Common myeloid progenitor, CD34-positive (primary cell): ENCODE measurements at regions not wholly inside any gene's neighbourhood (a gene's known extent, or its start where the extent isn't known, plus 50 kb on each side); places are given as distances from the start of the nearest gene placed in this dataset.
"Not testable (repeated sequence)": the region's sequence is repeated elsewhere in the genome, so short reads cannot be mapped to it uniquely, and the experiment has no call there.

Experiments used
- CTCF ChIA-PET: fragments of 350-600 bp; sonication (Branson Sonifier 250); formaldehyde crosslinking; loops from one replicate; lab custom pipeline; 2021; ENCODE audit warnings: antibody characterized with exemption; lab: Charles Lee
- POLR2A ChIA-PET: fragments of 350-600 bp; sonication (Branson Sonifier 250); formaldehyde crosslinking; loops from one replicate; lab custom pipeline; 2021; ENCODE audit warnings: antibody characterized with exemption; lab: Charles Lee
- DNase-seq, 3 donors: peaks; one replicate each; pipeline versions ENCODE4 v3.0.0 to v3.0.0-alpha.2; 2013
- H3K27ac ChIP-seq, 2 experiments: 1 replicate in 1 of 2; 2 replicates in 1 of 2; pipeline ENCODE4 v1.7.0; 2013; ENCODE audit warnings: inconsistent platforms in 2 of 2, low read length in 2 of 2, mild to moderate bottlenecking in 2 of 2, low read depth in 1 of 2, moderate library complexity in 1 of 2; ENCODE audit not compliant: severe bottlenecking in 2 of 2, insufficient read depth in 1 of 2, poor library complexity in 1 of 2
- H3K27me3 ChIP-seq, 5 experiments: replicated peaks in 2 of 5; 1 replicate in 3 of 5; 2 replicates in 2 of 5; pipeline versions ENCODE4 v1.6.1 to v1.7.0; 2013; ENCODE audit warnings: low read length in 4 of 5, mild to moderate bottlenecking in 2 of 5, moderate library complexity in 2 of 5, inconsistent platforms in 1 of 5; ENCODE audit not compliant: insufficient read depth in 5 of 5, control insufficient read depth in 4 of 5
- H3K36me3 ChIP-seq, 4 experiments: 1 replicate in 2 of 4; 2 replicates in 2 of 4; pipeline versions ENCODE4 v1.6.1 to v1.7.0; 2013; ENCODE audit warnings: low read length in 3 of 4, control low read depth in 1 of 4, mild to moderate bottlenecking in 1 of 4; ENCODE audit not compliant: control insufficient read depth in 4 of 4, insufficient read depth in 4 of 4
- H3K4me1 ChIP-seq, 4 experiments: 1 replicate in 3 of 4; 2 replicates in 1 of 4; pipeline versions ENCODE4 v1.6.1 to v1.7.1; 2013; ENCODE audit warnings: low read length in 3 of 4, mild to moderate bottlenecking in 3 of 4, control low read depth in 1 of 4, inconsistent platforms in 1 of 4, moderate library complexity in 1 of 4; ENCODE audit not compliant: control insufficient read depth in 4 of 4, insufficient read depth in 4 of 4; ENCODE audit errors: control extremely low read depth in 1 of 4
- H3K4me3 ChIP-seq, 7 experiments: 1 replicate in 4 of 7; 2 replicates in 3 of 7; pipeline versions ENCODE4 v1.5.1 to v1.7.0; 2013; ENCODE audit warnings: mild to moderate bottlenecking in 7 of 7, low read length in 6 of 7, moderate library complexity in 6 of 7, inconsistent platforms in 2 of 7, low read depth in 2 of 7, control low read depth in 1 of 7; ENCODE audit not compliant: insufficient read depth in 4 of 7, control insufficient read depth in 1 of 7; ENCODE audit errors: extremely low read depth in 1 of 7
- H3K9me3 ChIP-seq, 5 experiments: 1 replicate in 4 of 5; 2 replicates in 1 of 5; pipeline versions ENCODE4 v1.6.1 to v1.7.1; 2013; ENCODE audit warnings: low read length in 4 of 5, mild to moderate bottlenecking in 2 of 5, inconsistent platforms in 1 of 5, low read depth in 1 of 5, moderate library complexity in 1 of 5; ENCODE audit not compliant: control insufficient read depth in 4 of 5, insufficient read depth in 2 of 5; ENCODE audit errors: control extremely low read depth in 1 of 5
- WGBS: methylation state at CpG from one replicate; pipeline ENCODE4 v1.1.5; 2013; ENCODE audit not compliant: insufficient coverage; 5-methylcytosine and 5-hydroxymethylcytosine counted together

GRCh38 chr21:22191581-22191980, 1193.4 kb downstream of the NCAM2 start:
- H3K27ac ChIP-seq, result no peak overlapping the region
- whole genome bisulfite sequencing, result 100% methylated on average over 1 of the region's 1 CpG
- DNase-seq, result no peak
- no peaks in the 10 kb centered on the region for H3K9me3 ChIP-seq
- no peaks in the 10 kb centered on the region for H3K36me3 ChIP-seq
- no peaks in the 10 kb centered on the region for H3K27me3 ChIP-seq
- CTCF ChIA-PET, result no interaction called here
- POLR2A ChIA-PET, result no interaction called here
- H3K4me1 ChIP-seq, result no peaks in the 10 kb centered on the region
- H3K4me3 ChIP-seq, result no peak overlapping the region

GRCh38 chr21:22192766-22193165, 1194.6 kb downstream of the NCAM2 start:
- no peaks in the 10 kb centered on the region for H3K4me1 ChIP-seq
- no peak overlapping the region for H3K27ac ChIP-seq
- H3K4me3 ChIP-seq, result no peak overlapping the region
- H3K27me3 ChIP-seq, result no peaks in the 10 kb centered on the region
- WGBS, result 80% methylated on average over 1 of the region's 2 CpGs
- CTCF ChIA-PET, result no interaction called here
- DNase-seq, result no peak
- POLR2A ChIA-PET, result no interaction called here
- H3K9me3 ChIP-seq, result no peaks in the 10 kb centered on the region
- no peaks in the 10 kb centered on the region for H3K36me3 ChIP-seq

DNA sequence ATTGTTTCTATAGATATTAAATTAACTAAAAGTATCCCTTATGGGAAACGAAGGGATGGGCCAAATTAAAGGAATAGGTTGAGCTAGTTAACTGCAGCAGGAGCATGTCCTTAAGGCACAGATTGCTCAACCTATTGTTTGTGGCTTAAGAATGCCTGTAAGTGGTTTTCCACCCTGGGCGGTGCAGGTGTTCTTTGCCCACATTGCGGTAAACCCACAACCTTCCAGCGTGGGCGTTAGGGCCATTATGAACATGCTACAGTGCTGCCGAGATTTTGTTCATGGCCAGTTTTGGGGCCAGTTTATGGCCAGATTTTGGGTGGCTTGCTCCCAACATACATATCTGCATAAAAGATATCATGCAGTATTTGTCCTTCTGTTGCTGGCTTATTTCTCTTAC, 1196.8 kb downstream of the NCAM2 start:
- H3K27me3 ChIP-seq, H3K27ac ChIP-seq, POLR2A ChIA-PET, H3K9me3 ChIP-seq, DNase-seq, H3K4me3 ChIP-seq, H3K4me1 ChIP-seq, CTCF ChIA-PET, H3K36me3 ChIP-seq: not testable (repeated sequence)
- 83% methylated on average over 3 of the region's 6 CpGs for WGBS

GRCh38 chr21:22200378-22201092, 1202.3 kb downstream of the NCAM2 start:
- no peak for DNase-seq
- 80% methylated on average over 4 of the region's 4 CpGs for WGBS
- CTCF ChIA-PET, result no interaction called here
- Histone ChIP-seq H3K4me3 (no peak overlapping the region), H3K9me3 (no peaks in the 10 kb centered on the region), H3K36me3 (no peaks in the 10 kb centered on the region), H3K4me1 (no peaks in the 10 kb centered on the region), H3K27ac (no peak overlapping the region), H3K27me3 (no peaks in the 10 kb centered on the region)
- POLR2A ChIA-PET, result no interaction called here

DNA sequence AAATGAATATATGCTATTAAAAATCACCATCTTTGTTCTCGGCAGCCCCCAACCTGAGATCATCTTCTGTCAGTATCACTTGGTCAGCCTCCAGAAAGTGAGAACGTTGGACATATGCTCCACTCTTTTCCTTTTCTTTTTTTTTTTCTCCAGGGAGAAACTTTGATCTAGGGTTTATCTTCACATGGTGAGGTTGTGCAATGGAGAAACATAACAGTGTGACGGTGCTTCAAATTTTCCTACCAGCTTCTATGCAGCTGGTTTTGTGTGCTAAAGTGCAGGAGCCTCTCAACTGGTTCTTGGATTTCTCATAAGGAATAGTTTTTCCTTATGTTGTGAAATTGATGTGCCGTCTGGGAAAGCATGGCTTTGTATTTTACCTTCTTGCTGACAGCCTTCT, 1202.9 kb downstream of the NCAM2 start:
- Histone ChIP-seq H3K4me1 (no peaks in the 10 kb centered on the region), H3K27ac (no peak overlapping the region), H3K36me3 (no peaks in the 10 kb centered on the region), H3K4me3 (no peak overlapping the region), H3K9me3 (no peaks in the 10 kb centered on the region), H3K27me3 (no peaks in the 10 kb centered on the region)
- no peak for DNase-seq
- ChIA-PET POLR2A (no interaction called here), CTCF (no interaction called here)
- WGBS, result 83% methylated on average over 1 of the region's 4 CpGs

DNA sequence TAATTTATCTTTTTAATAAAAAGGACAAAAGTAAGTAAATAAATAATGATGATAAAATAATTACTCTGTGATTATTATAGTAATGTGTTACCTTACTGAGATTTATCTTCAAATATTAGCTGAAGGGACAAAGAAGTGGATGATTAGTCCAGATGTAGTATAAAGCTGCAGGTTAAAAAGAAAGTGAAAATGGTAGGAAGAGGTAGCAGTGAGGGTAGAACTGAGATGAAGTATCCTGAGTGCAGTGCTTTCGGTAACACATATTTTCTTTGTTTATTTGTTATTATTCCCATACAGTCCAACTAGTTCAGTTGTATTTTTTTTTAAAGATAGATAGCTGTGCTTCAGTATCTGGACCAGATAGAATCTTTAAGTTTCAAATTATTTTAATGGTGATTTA, 1203.5 kb downstream of the NCAM2 start:
- H3K9me3 ChIP-seq, result no peaks in the 10 kb centered on the region
- no peaks in the 10 kb centered on the region for H3K27me3 ChIP-seq
- no peaks in the 10 kb centered on the region for H3K36me3 ChIP-seq
- no CpG with 5 or more reads among the region's 1 CpG for WGBS
- no peak for DNase-seq
- ChIA-PET CTCF (no interaction called here), POLR2A (no interaction called here)
- H3K27ac ChIP-seq, result no peak overlapping the region
- H3K4me1 ChIP-seq, result no peaks in the 10 kb centered on the region
- H3K4me3 ChIP-seq, result no peak overlapping the region

DNA sequence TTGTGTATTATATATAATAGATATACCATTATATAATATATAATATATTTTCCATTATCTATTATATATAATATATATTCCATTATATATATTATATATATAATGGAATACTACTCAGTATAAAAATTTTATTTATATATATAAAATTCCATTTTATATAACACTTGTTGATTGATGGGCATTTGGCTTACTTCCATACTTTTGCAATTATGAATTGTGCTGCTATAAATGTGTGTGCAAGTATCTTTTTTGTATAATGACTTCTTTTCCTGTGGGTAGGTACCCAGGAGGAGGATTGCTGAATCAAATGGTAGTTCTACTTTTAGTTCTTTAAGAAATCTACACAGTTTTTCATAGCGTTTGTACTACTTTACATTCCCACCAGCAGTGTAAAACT, 1211.1 kb downstream of the NCAM2 start:
- Histone ChIP-seq H3K4me1 (no peaks in the 10 kb centered on the region), H3K9me3 (no peaks in the 10 kb centered on the region), H3K36me3 (no peaks in the 10 kb centered on the region), H3K27me3 (no peaks in the 10 kb centered on the region), H3K27ac (no peak overlapping the region), H3K4me3 (no peak overlapping the region)
- CTCF ChIA-PET, result no interaction called here
- POLR2A ChIA-PET, result no interaction called here
- no peak for DNase-seq
- no CpG with 5 or more reads among the region's 1 CpG for WGBS
